ENCODE measurements at regions not wholly inside any gene's neighbourhood (a gene's known extent, or its start where the extent isn't known, plus 50 kb on each side); places are given as distances from the start of the nearest gene placed in this dataset.

DNA sequence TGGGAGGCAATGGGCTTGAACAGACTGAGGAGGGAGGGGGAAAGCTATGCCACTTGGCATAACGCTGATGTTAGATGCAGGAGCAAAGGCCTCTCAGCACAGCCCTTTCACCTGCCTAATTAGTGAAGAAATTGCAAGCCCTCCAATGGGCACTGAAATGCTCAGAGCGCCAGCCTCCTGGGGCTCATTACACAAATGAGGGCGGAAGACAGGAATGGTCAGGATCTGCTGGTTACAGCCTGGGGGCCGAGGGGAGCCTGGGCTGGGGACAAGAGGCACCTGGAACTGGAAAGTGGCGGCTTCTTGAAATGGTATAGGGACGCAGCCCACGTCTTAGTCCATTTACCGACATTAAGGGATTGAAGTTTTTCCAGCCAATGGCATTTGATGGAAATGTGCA is 50.2 kb upstream of the PLET1 start:
- H3K9me3 ChIP-seq = no peaks in the 10 kb centered on the region
- H3K27ac ChIP-seq = no peak overlapping the region
- H3K4me1 ChIP-seq = no peaks in the 10 kb centered on the region
- no peak overlapping the region for H3K4me3 ChIP-seq
- no peak for TF ChIP-seq POLR2A (IDR thresholded peaks at IDR 0.05)
- TF ChIP-seq POLR2AphosphoS5 (IDR thresholded peaks at IDR 0.05; ENCODE audit: insufficient read depth in 1 of 2, low read depth in 1 of 2) = no peak
- TF ChIP-seq, protein P1, sequence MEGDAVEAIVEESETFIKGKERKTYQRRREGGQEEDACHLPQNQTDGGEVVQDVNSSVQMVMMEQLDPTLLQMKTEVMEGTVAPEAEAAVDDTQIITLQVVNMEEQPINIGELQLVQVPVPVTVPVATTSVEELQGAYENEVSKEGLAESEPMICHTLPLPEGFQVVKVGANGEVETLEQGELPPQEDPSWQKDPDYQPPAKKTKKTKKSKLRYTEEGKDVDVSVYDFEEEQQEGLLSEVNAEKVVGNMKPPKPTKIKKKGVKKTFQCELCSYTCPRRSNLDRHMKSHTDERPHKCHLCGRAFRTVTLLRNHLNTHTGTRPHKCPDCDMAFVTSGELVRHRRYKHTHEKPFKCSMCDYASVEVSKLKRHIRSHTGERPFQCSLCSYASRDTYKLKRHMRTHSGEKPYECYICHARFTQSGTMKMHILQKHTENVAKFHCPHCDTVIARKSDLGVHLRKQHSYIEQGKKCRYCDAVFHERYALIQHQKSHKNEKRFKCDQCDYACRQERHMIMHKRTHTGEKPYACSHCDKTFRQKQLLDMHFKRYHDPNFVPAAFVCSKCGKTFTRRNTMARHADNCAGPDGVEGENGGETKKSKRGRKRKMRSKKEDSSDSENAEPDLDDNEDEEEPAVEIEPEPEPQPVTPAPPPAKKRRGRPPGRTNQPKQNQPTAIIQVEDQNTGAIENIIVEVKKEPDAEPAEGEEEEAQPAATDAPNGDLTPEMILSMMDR (IDR thresholded peaks at IDR 0.05) = no peak
- DNase-seq (ENCODE audit: extremely low spot score in 2 of 2) = no peak
- intact Hi-C loops (cut with DNase I) = no loop called here
- H3K27me3 ChIP-seq = no peaks in the 10 kb centered on the region
- no peaks in the 10 kb centered on the region for H3K36me3 ChIP-seq

DNA sequence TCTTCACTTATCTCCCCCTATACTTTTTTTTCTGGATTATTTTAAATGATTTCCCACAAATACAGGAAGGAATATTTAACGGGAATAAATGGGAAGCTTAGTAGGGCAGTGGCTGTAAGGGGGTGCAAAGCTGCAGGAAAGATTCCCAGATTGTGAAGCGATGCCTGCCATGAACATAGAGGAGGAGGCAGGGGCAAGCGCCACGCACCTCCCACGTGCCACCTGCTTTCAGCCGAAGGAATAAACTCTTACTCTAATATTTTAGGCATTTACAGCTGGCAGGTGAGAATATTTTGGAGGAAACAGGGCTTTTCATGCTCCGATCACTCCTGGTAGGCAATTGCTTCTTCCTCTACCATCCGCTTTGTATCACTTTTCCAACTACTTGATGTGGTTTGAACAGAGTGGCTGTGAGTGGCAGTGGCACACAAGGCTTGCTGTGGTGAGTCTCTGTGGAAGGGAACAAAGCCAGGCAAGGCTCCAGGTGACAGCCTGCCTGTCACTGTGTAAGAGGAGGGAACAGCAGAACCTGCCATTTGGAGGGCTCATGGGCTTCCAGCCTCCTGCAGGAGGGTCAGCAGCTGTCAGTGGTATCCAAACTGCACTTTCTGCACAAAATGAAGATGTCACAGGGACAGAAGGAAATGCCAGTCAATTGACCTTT is 54.5 kb upstream of the PLET1 start:
- H3K9me3 ChIP-seq = no peaks in the 10 kb centered on the region
- DNase-seq (ENCODE audit: extremely low spot score in 2 of 2) = no peak
- H3K27ac ChIP-seq = no peak overlapping the region
- H3K4me1 ChIP-seq = peaks cover 11% of the 10 kb centered on the region
- H3K27me3 ChIP-seq = no peaks in the 10 kb centered on the region
- H3K36me3 ChIP-seq = no peaks in the 10 kb centered on the region
- TF ChIP-seq POLR2A (IDR thresholded peaks at IDR 0.05) = no peak
- TF ChIP-seq, protein P1 (IDR thresholded peaks at IDR 0.05) = no peak
- no peak for TF ChIP-seq POLR2AphosphoS5 (IDR thresholded peaks at IDR 0.05; ENCODE audit: insufficient read depth in 1 of 2, low read depth in 1 of 2)
- intact Hi-C loops (cut with DNase I) = no loop called here
- no peak overlapping the region for H3K4me3 ChIP-seq

DNA sequence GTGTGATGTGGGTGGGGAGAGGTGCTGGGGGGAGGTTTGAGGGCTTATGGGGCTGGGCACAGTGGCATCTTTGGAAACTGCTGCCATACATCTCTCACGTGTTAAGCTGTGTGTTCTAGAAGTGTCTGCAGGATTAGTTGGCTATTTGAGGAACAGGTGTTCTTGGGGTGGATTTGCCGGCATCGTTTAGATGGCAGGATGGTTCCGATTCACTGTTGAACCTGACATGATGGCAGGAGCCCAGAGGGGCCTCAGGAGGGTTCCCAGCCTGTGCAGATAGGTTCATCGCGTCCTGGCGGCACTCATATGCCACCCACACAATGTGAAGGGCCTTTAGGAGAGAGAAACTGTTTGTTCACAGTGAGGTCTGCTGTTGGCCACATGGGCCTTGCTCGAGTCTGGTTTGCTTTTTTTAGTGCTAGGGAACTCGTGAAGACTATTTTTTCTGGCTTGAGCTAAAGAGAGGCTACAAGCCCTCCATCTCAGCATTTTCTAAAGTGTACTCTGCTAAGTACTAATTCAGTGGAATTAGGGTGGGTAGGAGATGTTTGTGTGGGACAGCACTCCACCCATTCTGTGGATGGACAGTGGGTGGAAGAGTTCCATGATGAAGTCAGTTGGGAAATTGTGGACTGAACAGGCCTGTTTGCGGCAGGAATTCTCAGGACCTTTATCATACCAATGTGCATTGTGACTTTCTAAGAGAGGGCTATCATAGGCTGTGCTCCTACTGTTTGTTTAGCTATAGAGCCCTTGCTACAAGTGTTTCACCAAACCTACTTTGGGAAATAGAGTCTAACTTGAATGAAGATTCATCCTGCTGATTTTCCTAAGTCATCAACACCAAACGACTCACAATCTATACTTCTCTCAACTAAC is 55.4 kb upstream of the PLET1 start:
- no peaks in the 10 kb centered on the region for H3K27me3 ChIP-seq
- TF ChIP-seq POLR2AphosphoS5 (IDR thresholded peaks at IDR 0.05; ENCODE audit: insufficient read depth in 1 of 2, low read depth in 1 of 2) = no peak
- TF ChIP-seq, protein P1 (IDR thresholded peaks at IDR 0.05) = no peak
- no peak for TF ChIP-seq POLR2A (IDR thresholded peaks at IDR 0.05)
- no peak overlapping the region for H3K27ac ChIP-seq
- H3K36me3 ChIP-seq = no peaks in the 10 kb centered on the region
- H3K9me3 ChIP-seq = no peaks in the 10 kb centered on the region
- DNase-seq (ENCODE audit: extremely low spot score in 2 of 2) = peak in 1 of 2 donors; percentile 80
- H3K4me1 ChIP-seq = peaks cover 20% of the 10 kb centered on the region
- intact Hi-C loops (cut with DNase I) = no loop called here
- H3K4me3 ChIP-seq = no peak overlapping the region

DNA sequence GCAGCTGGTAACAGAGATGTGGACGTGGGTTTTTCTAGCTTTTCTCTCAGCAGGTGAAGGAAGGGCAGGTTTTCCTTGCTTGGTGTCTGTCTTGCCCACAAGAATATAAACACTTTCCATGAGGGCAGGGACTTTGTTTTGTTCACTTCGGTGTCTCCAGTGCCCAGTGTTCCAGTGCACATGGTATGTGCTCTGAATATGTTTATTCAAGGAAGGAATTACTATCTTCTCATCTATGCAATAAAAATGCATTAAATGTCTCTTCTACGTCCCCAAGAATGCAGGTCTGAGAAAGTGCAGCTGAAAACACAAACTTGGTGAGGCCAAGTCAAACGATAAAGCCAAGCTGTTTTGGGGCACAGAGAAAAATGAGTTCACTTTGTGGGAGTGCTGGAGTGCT is 56.3 kb upstream of the PLET1 start:
- Histone ChIP-seq H3K27ac (no peak overlapping the region), H3K4me1 (peaks cover 29% of the 10 kb centered on the region), H3K36me3 (no peaks in the 10 kb centered on the region), H3K4me3 (no peak overlapping the region), H3K27me3 (no peaks in the 10 kb centered on the region), H3K9me3 (no peaks in the 10 kb centered on the region)
- peak in 1 of 2 donors; percentile 64 for DNase-seq (ENCODE audit: extremely low spot score in 2 of 2)
- intact Hi-C loops (cut with DNase I) = no loop called here
- no peak for TF ChIP-seq POLR2AphosphoS5 (IDR thresholded peaks at IDR 0.05; ENCODE audit: insufficient read depth in 1 of 2, low read depth in 1 of 2)
- TF ChIP-seq, protein P1 (IDR thresholded peaks at IDR 0.05) = no peak
- no peak for TF ChIP-seq POLR2A (IDR thresholded peaks at IDR 0.05)

DNA sequence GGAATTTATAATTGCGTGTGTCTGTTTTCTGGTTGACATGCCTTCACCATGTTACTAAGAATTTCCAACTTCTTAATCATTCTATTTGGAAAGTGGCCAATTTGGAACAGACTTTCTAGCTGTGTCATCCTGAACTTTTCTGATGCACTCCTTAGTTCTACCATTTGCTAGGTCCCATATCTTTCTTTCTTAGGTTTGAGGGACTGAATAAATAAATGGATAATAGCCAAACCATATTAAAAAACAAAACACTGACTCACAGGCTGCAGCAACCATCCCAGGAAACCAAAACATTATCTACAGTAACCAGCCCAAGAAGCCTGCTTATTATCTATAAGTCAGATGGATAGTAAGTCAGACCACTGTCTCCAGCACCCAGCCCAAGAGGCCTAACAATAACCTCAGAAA is 57.5 kb upstream of the PLET1 start:
- TF ChIP-seq, protein P1 (IDR thresholded peaks at IDR 0.05) = no peak
- peak in 1 of 2 donors; percentile 72 for TF ChIP-seq POLR2AphosphoS5 (IDR thresholded peaks at IDR 0.05; ENCODE audit: insufficient read depth in 1 of 2, low read depth in 1 of 2)
- no peak for TF ChIP-seq POLR2A (IDR thresholded peaks at IDR 0.05)
- H3K4me1 ChIP-seq = peaks cover 35% of the 10 kb centered on the region
- intact Hi-C loops (cut with DNase I) = no loop called here
- H3K9me3 ChIP-seq = no peaks in the 10 kb centered on the region
- no peaks in the 10 kb centered on the region for H3K27me3 ChIP-seq
- H3K4me3 ChIP-seq = no peak overlapping the region
- DNase-seq (ENCODE audit: extremely low spot score in 2 of 2) = no peak
- peak overlapping the region; percentile 60 for H3K27ac ChIP-seq
- H3K36me3 ChIP-seq = no peaks in the 10 kb centered on the region

All from vagina (tissue), 2 donors.